Putamen (tissue), 1 donor: ENCODE measurements at regions not wholly inside any gene's neighbourhood (a gene's known extent, or its start where the extent isn't known, plus 50 kb on each side); places are given as distances from the start of the nearest gene placed in this dataset.
"Not testable (repeated sequence)": the region's sequence is repeated elsewhere in the genome, so short reads cannot be mapped to it uniquely, and the experiment has no call there.

Source experiments
- DNase-seq: peaks from one replicate; pipeline ENCODE4 v3.0.0-alpha.2; 2016; ENCODE audit warnings: low spot score

GRCh38 chr5:40453689-40454088 is 226.0 kb upstream of the PTGER4 start:
- no peak for DNase-seq

GRCh38 chr5:40452874-40453624 is 226.7 kb upstream of the PTGER4 start:
- no peak for DNase-seq

DNA sequence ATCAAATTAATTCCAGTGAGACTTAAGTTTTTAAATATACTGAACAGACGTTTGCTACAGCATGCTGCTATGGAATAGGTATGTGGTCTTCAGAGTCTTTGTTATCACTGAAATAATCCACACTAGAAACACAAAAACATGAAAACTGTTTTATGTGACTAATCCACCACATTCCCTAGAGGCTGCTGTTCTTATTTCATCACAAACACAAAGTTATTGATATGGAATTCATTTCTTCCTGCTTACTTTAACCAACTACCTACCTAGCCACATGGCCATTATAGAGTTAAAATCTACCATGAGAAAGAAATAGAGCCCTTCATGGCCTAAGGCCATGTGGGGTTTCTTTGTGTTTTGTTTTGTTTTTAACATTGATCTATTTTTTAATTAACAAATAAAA is 232.3 kb upstream of the PTGER4 start:
- no peak for DNase-seq

DNA sequence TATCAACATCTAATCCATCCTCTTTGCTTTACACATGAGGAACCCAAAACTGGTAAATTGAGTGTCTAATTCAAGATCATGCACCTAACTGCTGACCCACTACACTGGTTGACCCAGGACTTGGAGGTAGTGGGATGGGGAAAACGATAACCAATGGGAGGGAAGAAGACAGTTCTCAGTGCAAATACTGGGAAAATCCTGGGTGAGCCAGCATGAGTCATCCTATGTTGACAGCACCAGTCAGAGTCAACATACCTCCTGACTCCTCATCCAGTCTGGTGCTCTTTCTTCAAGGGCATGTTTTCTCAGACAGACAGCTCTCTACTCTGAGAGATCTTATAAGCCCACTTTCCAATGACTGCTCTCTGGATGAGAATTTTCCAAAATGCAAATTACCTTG is 232.8 kb upstream of the PTGER4 start:
- no peak for DNase-seq

- DNase-seq = no peak
Observed at GRCh38 chr5:40442346-40442745, 237.4 kb upstream of the PTGER4 start.

DNA sequence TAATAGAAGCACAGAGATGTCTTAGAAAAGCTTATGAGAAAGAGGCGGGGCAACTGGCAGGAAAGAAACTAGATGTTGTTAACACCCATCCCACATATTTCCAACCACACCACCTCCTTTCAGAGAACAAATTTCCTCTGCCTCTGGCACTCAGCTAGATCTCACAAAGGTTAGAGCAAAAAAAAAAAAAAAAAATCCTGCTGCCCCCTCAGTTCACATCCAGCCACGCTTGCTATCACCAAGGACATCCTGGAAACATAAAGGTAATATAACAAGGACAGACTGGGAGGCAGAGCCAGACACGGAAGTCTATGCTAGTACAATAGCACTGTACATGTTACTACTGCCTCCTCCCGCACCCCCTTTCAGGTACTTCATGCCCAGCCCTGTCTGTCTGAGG is 238.0 kb upstream of the PTGER4 start:
- DNase-seq = no peak

DNA sequence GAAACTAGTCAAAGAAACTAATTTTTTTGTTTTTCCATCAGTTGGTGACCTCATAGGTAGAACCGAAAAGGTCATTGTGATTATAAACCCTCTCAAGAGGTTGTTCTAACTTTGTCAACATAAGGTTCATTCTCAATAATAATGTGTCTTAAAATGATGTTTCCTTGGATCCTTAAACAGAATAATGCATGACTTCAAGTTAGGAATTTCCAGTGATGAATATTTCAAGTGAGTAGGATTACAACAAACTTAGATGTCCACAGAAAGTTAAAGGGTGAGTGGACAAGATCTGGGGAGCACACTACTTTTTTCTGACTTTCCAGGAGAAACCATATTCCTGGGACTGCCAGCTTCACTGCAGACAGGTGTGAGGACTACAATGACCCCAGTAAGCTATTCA is 239.0 kb upstream of the PTGER4 start:
- DNase-seq = no peak

DNA sequence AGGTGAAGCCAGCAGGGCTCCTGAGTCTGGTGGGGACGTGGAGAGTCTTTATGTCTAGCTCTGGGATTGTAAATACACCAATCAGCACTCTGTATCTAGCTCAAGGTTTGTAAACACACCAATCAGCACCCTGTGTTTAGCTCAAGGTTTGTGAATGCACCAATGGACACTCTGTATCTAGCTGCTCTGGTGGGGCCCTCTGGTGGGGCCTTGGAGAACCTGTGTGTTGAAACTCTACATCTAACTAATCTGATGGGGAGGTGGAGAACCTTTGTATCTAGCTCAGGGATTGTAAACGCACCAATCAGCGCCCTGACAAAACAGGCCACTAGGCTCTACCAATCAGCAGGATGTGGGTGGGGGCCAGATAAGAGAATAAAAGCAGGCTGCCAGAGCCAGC is 240.6 kb upstream of the PTGER4 start:
- not testable (repeated sequence) for DNase-seq

- DNase-seq = not testable (repeated sequence)
Observed at GRCh38 chr5:40438646-40439045, 241.1 kb upstream of the PTGER4 start.

- no peak for DNase-seq
Observed at GRCh38 chr5:40437452-40437861, 242.3 kb upstream of the PTGER4 start.

DNA sequence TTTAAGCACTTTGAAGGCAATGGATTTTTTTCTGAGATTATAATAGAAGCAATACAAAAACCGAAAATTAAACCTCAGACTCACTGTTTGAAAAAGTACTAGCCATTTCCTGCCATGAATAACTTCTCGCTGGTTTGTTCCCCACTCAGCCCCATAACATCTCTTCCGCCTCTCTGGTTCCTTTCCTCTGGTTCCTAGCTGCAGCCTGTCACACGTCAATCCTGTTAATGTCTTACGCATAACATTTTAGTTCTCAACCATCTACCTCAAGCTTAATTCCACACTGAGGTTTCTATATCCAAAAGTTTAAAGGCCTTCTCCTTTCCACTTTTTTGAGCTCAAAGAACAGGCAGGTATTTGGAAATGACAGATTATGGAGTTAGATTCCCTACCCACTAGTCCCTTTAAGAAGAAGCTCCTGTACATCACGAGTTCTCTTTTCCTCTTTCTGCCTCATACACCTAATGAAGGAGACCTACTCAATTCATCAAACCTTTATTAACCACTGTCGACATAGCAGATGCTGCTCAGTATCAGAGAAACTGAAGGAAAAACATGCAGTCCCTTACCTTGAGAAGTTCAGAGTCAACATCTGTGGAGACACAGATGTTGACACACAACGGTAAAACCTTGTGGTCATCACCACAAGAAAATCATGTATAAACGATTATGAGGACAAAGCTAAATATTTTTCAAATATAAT is 243.0 kb upstream of the PTGER4 start:
- DNase-seq = no peak

- not testable (repeated sequence) for DNase-seq
Observed at GRCh38 chr5:40435706-40436105, 244.0 kb upstream of the PTGER4 start.

DNA sequence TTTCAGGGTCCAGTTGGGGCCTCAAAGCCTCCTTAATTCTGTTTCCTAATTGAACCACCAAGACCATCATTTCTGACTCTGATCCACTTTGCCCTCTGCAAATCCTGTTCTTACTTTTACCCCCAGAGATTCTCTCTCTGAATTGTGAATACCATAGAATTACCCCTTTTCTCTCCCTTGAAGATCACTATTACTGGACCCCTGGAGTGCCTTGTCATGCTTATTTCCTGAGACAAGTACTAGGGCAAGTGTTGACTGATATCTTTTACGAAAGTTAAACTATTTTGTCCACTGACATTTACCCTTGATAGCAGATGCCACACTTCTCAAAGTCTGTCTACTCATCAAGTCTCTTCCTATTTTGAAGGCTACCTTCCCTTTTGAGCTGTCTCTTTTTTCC is 246.9 kb upstream of the PTGER4 start:
- no peak for DNase-seq

DNA sequence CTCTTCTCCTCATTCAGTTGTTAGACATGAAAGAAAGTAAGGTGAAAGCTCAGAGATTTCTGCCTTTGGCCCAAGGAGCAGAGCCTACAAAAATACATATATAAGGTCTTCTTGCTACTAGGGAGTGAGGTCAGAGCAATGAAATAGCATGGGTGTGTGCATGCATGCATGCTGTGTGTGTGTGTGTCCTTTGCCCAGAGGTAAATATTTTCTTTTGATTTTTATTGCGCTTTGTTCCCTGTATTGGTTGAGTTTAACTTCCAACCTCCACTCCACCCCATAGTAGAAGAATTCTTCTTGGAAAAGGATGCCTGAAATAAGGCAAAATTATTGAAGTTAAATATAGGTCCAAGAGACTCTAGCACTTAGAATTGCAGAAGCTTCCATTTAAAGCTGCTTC is 248.0 kb upstream of the PTGER4 start:
- no peak for DNase-seq

- no peak for DNase-seq
Observed at GRCh38 chr5:40430101-40430710, 249.5 kb upstream of the PTGER4 start.

DNA sequence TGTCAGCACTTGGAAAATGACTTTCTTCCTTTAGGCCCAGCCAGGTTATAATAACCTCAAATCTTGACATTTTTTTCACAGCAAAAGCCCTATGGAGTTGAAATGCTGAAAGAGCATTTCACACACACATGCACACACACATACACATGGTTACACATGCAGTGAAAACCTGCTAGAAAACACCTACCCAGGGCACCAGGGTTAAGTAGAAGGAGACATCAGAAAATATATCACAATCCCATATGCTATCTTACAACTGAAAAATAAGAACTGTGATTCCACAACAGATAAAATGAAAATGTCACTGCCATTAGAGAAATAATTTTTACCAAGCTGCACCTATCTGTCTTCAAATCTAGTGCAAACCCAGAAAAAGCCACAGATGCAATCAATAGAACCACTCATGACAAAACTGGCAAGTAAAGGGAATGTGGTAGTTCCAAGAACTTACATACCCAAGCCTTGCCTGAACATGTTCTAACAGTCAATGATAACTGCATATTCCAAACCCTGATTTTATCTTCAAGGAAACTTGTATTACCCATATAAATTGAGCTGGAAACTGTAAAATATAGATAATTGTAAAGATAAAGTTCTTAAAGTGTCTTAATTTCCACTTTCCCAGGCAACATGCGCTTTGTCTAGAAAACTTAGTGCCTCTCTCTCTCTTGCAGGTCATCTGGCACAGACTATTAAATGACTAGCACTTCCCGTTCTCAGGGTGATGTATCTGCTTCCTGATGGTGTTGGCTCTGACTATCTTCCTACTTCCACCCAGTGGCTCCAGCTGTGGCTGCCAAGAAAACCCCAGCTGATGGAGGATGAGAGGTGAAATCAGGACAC is 250.2 kb upstream of the PTGER4 start:
- DNase-seq = no peak

GRCh38 chr5:40428815-40429214 is 250.9 kb upstream of the PTGER4 start:
- DNase-seq = no peak

DNA sequence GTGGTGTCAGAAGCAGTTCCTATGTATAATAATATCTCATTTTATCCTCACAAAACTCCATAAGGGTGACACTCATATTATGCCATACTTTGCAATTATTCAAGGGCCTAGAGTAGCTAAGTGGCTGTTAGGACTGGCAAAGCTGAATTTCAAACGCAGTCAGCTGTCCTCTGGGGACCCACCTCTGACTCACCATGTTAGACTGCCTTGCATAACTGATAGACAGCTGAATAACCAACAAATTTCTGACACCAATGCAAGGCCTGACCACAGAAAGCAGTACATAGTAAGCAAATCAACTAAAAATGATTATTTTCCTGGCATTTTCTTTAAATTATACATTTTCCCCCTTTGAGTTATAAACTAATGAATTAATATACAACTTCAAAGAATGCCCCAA is 251.6 kb upstream of the PTGER4 start:
- DNase-seq = no peak

- not testable (repeated sequence) for DNase-seq
Observed at GRCh38 chr5:40417046-40417810, 262.5 kb upstream of the PTGER4 start.

GRCh38 chr5:40416588-40416987 is 263.1 kb upstream of the PTGER4 start:
- no peak for DNase-seq

GRCh38 chr5:40416098-40416497 is 263.6 kb upstream of the PTGER4 start:
- no peak for DNase-seq

GRCh38 chr5:40414922-40415321 is 264.8 kb upstream of the PTGER4 start:
- DNase-seq = no peak
